Activated naive CD4-positive, alpha-beta T cell treated with anti-CD3 and anti-CD28 coated beads, Interleukin-2, amount 50 U/mL, for 72 hours (primary cell): ENCODE measurements at regions not wholly inside any gene's neighbourhood (a gene's known extent, or its start where the extent isn't known, plus 50 kb on each side); places are given as distances from the start of the nearest gene placed in this dataset.
A peak's percentile ranks its signal among the peaks of the same experiment; 100 is the strongest.
"Not testable (repeated sequence)": the region's sequence is repeated elsewhere in the genome, so short reads cannot be mapped to it uniquely, and the experiment has no call there.

Experiments
- ATAC-seq, 2 donors: fragments of 150-1000 bp; cut with Tn5 transposase; 2 replicates each; pipeline ENCODE4 v1.10.0; 2021; ENCODE audit warnings: mild to moderate bottlenecking in 2 of 2, moderate library complexity in 2 of 2
- DNase-seq, 2 donors: peaks; one replicate each; pipeline ENCODE4 v3.0.0; 2021 to 2022; ENCODE audit warnings: low spot score in 2 of 2
- H3K27ac Mint-ChIP-seq, 2 donors: one replicate each; pipeline ENCODE4 v1.8.0; 2022; ENCODE audit warnings: mild to moderate bottlenecking in 2 of 2, mixed read lengths in 2 of 2
- H3K36me3 Mint-ChIP-seq, 2 donors: one replicate each; pipeline ENCODE4 v1.8.0; 2022; ENCODE audit warnings: mixed read lengths in 2 of 2
- H3K9me3 Mint-ChIP-seq, 2 donors: one replicate each; pipeline ENCODE4 v1.8.0; 2022; ENCODE audit warnings: mixed read lengths in 2 of 2

DNA sequence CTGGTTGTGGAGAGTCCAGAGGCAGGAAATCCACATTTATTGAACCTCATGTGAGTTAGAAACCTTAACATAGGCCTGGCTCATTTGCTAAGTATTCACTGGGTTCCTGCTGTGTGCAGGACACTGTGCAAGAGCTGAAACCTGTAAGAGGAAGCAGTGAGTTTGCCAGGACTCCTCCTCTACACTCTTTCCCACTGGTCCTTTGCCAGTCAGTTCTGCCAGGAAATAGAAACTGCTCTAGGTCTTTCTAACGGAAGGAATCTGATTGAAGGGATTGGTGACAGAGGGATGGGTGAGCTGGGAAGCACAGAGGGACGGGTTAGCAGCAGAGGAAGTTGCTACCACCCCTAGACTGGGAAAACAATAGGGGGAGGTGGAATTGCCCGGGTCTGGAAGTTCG lies 234.2 kb upstream of the ECI2 start:
- H3K27ac Mint-ChIP-seq: no peak overlapping the region
- H3K9me3 Mint-ChIP-seq: no peaks in the 10 kb centered on the region
- ATAC-seq (no peak), DNase-seq (peak in 1 of 2 donors; percentile 9)
- no peaks in the 10 kb centered on the region for H3K36me3 Mint-ChIP-seq

- Mint-ChIP-seq H3K36me3 (no peaks in the 10 kb centered on the region), H3K9me3 (no peaks in the 10 kb centered on the region), H3K27ac (no peak overlapping the region)
- no peak for DNase-seq
- no peak for ATAC-seq
Measured at GRCh38 chr6:4368649-4369048, 233.3 kb upstream of the ECI2 start.

DNA sequence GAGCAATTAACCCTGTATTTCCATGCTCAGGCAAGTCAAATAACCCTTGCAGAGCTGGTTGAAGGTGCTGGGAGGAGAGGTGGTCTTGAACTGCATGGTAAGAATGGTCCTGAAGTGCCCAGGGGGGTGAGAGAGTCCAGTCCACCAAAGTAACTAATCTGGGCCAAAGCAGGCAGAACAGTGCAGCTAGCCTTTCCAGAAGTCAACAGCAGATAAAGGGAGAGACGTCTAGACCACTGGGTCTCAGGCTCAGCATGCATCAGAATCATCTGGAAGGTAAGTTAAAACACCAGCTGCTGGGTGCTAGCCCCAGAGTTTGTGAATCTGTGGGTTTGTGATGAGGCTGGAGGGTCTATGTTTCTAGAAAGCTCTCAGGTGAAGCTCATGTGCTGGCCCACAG lies 232.3 kb upstream of the ECI2 start:
- peak overlapping the region in 1 of 2 donors; percentile 50 for H3K27ac Mint-ChIP-seq
- DNase-seq (peak in 1 of 2 donors; percentile 21), ATAC-seq (no peak)
- H3K9me3 Mint-ChIP-seq: no peaks in the 10 kb centered on the region
- no peaks in the 10 kb centered on the region for H3K36me3 Mint-ChIP-seq

DNA sequence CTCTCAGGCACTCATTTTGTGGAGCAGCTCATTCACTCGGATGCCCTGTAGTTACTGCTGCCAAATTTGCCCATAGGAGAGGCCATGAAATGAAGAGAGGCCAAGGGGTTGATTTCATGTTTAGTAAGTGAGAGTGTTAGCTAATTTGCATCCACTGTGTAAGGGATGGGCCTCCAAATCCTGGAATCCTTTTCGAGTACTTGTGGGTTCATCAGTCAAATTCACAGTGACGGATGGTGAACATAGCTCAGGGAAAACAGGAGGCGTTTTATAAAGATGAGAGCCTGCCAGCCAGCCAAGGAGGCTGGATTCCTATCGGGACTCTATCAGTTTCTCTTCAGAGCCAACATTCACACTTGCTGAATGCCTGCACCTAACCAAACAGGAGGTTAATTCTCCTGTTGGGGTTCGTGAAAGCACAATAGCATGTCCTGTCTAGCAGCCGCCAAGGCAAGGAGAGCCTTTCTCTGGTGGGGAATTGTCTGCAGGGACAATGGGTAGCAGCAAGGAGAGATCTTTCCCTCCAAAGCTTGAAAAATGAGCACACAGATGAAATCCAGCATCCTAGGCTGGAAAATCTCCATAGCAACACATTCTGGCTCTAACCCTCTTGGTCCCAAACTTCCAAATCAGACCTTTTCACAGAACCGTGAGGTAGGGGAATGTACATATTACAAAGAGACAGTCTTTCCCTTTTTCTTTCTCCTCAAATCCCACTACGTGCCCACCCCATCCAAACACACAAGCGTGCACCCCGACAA lies 231.4 kb upstream of the ECI2 start:
- ATAC-seq (no peak), DNase-seq (peak in 1 of 2 donors; percentile 21)
- Mint-ChIP-seq H3K9me3 (no peaks in the 10 kb centered on the region), H3K36me3 (no peaks in the 10 kb centered on the region), H3K27ac (no peak overlapping the region)

- DNase-seq (no peak), ATAC-seq (no peak)
- Mint-ChIP-seq H3K9me3 (no peaks in the 10 kb centered on the region), H3K36me3 (no peaks in the 10 kb centered on the region), H3K27ac (no peak overlapping the region)
Measured at GRCh38 chr6:4365686-4366085, 230.3 kb upstream of the ECI2 start.

DNA sequence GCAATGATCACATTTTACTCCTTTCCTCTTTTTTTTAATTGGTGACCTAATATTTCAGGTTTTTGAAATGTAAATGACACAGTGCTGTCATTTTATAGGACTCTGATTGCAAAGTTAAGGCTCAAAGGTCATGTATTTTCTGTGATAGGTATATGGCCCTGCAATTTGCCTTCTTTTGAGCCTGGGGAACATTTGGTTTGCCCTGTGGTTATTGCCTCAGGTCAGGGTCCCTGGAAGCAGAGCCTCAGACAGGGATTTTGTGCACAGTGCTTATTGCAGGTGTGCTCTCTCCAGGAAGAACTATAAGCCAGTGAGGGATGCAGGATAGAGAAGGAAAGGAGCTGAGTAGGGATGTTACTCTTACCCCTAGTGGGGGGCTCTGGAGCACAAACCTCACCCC lies 229.3 kb upstream of the ECI2 start:
- no peaks in the 10 kb centered on the region for H3K36me3 Mint-ChIP-seq
- no peak for DNase-seq
- H3K9me3 Mint-ChIP-seq: no peaks in the 10 kb centered on the region
- ATAC-seq: no peak
- no peak overlapping the region for H3K27ac Mint-ChIP-seq

DNA sequence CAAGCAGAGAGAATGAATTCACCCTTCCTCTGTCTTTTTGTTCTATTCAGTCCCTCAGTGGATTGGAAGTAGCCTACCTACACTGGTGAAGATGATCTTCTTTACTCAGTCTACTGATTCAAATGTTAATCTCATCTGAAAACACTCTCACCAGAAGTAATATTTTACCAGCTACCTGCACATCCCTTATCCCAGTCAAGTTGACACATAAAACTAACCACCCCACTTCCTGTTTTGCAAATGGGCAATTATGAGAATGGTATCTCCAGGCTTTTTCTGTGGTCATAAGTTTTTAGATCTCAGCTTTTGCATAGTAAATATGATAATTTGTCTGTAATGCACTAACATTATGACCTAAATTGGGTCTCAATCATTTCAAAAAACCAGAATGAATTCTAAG lies 228.8 kb upstream of the ECI2 start:
- DNase-seq (no peak), ATAC-seq (peak in 1 of 2 donors; percentile 34)
- H3K27ac Mint-ChIP-seq: no peak overlapping the region
- no peaks in the 10 kb centered on the region for H3K9me3 Mint-ChIP-seq
- no peaks in the 10 kb centered on the region for H3K36me3 Mint-ChIP-seq

- Mint-ChIP-seq H3K36me3 (no peaks in the 10 kb centered on the region), H3K9me3 (no peaks in the 10 kb centered on the region), H3K27ac (no peak overlapping the region)
- DNase-seq: peak in 1 of 2 donors; percentile 18
- no peak for ATAC-seq
Measured at GRCh38 chr6:4363656-4364055, 228.3 kb upstream of the ECI2 start.

DNA sequence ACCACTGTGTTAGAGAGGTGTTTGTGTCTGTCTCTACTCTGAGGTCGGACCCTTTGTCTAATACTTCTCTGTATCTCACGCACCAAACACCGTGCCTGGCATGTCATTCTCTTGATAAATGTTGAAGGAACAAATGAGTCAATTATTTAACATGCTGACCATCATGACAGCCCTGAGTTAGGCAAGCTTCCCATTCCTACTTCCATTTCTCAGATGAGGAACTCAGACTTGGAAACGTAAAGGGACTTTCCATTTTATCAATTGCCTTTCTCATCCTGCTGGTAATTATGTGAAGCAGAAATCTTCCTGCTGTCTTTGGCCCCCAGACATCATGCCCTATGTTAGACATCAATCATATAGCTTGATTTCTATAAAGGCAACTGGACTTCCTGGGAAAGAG lies 227.0 kb upstream of the ECI2 start:
- peak in 1 of 2 donors; percentile 13 for DNase-seq
- H3K27ac Mint-ChIP-seq: no peak overlapping the region
- no peak for ATAC-seq
- no peaks in the 10 kb centered on the region for H3K36me3 Mint-ChIP-seq
- H3K9me3 Mint-ChIP-seq: no peaks in the 10 kb centered on the region

DNA sequence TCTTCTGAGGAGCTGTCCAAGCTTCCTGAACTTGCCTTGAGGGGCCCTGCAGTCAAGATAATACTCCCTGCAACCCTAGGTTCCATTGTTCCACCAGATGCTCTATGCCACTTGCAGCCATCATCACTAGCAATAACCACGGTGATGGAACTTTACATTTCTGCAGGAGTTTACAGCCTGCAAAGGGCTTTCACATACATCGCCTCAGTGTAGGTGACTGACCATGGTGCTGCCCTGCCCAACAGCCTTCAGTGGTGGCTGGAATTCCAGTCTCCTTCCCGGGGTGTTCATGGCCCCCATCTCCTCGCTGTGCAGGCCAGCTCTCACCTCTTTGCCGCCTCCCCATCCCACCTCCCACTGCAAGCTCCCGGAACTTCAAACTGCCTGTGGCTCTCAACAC lies 225.5 kb upstream of the ECI2 start:
- no peaks in the 10 kb centered on the region for H3K36me3 Mint-ChIP-seq
- H3K27ac Mint-ChIP-seq: no peak overlapping the region
- ATAC-seq (no peak), DNase-seq (peak in 1 of 2 donors; percentile 14)
- no peaks in the 10 kb centered on the region for H3K9me3 Mint-ChIP-seq

DNA sequence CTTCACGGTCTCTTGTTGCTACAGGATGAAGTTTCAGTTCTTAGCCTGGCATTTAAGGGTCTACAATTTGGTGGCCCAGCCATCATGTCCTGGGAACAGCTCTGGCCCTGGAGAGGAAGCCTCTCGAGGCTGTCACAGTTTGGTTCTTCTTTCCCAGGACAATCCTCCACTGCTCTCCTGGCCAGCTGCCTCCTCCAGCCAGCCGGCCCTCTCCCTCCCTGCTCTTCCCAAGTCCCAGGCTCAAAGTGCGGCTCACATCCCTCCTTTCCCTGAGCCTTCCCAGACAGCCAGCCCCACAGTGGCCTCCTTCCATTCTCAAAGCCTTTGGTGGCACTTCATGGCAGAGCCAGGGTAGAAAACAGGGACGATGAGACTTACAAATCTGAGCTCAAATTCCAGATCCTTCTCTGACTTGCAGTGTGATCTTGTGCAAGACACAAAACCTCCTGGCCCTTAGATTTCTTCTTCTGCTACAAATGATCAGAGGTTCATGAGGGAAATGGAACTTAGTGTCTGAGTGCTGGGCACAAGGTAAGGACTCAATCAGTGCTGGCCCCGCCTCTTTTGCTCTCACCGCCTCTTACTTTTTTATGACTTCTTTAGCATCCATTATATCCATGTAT lies 223.8 kb upstream of the ECI2 start:
- no peak overlapping the region for H3K27ac Mint-ChIP-seq
- no peaks in the 10 kb centered on the region for H3K36me3 Mint-ChIP-seq
- ATAC-seq: no peak
- no peaks in the 10 kb centered on the region for H3K9me3 Mint-ChIP-seq
- DNase-seq: no peak

DNA sequence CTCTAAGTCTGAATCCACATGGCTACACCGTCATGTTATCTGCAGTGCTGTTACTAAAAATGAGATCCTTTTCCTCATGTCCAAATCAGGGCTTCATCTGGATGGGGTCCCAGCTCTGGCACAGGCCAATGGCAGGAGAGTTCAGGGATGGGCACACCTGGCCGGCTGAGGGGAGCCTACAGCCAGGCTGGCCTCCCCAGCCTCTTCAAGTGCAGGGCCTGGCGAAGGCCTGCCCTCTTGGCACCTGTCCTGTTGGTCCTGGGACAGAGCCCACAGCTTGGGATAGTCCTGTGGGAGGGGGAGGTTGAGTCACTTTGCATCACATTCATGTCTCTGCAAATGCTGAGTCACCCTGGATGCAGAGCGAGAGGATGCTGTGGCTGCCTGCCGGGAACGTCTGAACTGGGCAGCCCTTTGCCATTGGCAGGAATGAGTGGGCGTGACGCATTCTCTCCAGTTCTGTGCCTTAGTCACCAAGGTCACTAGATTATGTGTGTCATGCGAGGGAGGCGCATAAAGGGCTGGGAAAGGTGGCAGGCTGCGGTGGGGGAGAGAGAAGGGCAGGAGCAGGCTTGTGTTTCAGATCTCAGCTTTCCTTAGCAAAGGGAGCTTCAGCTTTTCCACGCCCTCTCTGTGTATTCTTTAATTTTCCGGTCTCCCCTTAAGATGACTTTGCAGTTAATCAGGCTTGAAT lies 223.2 kb upstream of the ECI2 start:
- H3K9me3 Mint-ChIP-seq: peaks cover 0 to 3% of the 10 kb centered on the region in 2 donors
- peak in 1 of 2 donors; percentile 57 for DNase-seq
- peak; percentile 67 to 70 for ATAC-seq
- H3K36me3 Mint-ChIP-seq: no peaks in the 10 kb centered on the region
- no peak overlapping the region for H3K27ac Mint-ChIP-seq

DNA sequence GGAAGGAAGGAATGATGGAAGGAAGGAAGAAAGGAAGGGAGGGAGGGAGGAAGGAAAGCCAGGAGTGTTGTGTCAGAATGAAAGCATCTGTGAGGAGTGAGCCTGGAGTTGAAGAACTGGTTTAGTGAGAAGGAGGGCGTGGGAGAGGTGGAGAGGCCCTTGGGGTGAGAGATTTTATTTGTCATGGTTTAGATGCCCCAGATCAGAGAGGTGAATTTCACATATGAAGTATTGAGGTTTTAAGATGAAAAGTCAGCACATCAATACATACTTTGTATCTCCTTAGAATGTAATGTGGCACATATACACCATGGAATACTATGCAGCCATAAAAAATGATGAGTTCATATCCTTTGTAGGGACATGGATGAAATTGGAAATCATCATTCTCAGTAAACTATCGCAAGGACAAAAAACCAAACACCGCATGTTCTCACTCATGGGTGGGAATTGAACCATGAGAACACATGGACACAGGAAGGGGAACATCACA lies 222.3 kb upstream of the ECI2 start:
- H3K36me3 Mint-ChIP-seq, H3K27ac Mint-ChIP-seq, ATAC-seq, H3K9me3 Mint-ChIP-seq, DNase-seq: not testable (repeated sequence)

- Mint-ChIP-seq H3K9me3 (peaks cover 0 to 3% of the 10 kb centered on the region in 2 donors), H3K27ac (no peak overlapping the region), H3K36me3 (no peaks in the 10 kb centered on the region)
- DNase-seq (peak in 1 of 2 donors; percentile 6), ATAC-seq (no peak)
Measured at GRCh38 chr6:4356899-4357659, 221.7 kb upstream of the ECI2 start.

- ATAC-seq (no peak), DNase-seq (no peak)
- H3K36me3 Mint-ChIP-seq: no peaks in the 10 kb centered on the region
- no peak overlapping the region for H3K27ac Mint-ChIP-seq
- peaks cover 0 to 3% of the 10 kb centered on the region in 2 donors for H3K9me3 Mint-ChIP-seq
Measured at GRCh38 chr6:4355241-4355640, 219.9 kb upstream of the ECI2 start.

GRCh38 chr6:4354181-4354580 lies 218.8 kb upstream of the ECI2 start:
- Mint-ChIP-seq H3K27ac (no peak overlapping the region), H3K9me3 (peaks cover 0 to 3% of the 10 kb centered on the region in 2 donors), H3K36me3 (no peaks in the 10 kb centered on the region)
- DNase-seq: no peak
- ATAC-seq: no peak

DNA sequence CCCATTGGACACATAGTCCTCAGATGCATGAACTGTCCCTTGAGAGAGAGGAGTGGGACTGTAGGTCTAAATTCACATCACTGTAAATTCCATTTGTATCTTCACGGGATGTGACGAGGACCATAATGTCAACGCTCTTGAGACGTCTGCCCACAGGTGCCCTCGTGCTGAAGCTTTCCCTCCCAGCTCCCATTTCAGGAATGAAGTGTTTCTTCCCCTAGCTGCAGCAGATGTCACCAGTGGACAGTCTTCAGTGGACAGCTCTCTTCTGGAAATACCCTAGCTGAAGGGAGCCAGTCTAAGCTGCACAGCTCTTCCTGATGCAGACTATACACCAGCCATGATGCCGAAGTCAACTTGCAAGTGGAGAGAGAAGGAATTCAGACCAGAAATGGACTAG lies 217.4 kb upstream of the ECI2 start:
- DNase-seq (no peak), ATAC-seq (no peak)
- peak overlapping the region in 1 of 2 donors; percentile 52 for H3K27ac Mint-ChIP-seq
- H3K36me3 Mint-ChIP-seq: no peaks in the 10 kb centered on the region
- peaks cover 0 to 3% of the 10 kb centered on the region in 2 donors for H3K9me3 Mint-ChIP-seq
